Keratinocyte (primary cell): ENCODE measurements at regions not wholly inside any gene's neighbourhood (a gene's known extent, or its start where the extent isn't known, plus 50 kb on each side); places are given as distances from the start of the nearest gene placed in this dataset.

Source experiments
- DNase-seq: peaks from one replicate; pipeline ENCODE4 v3.0.0-alpha.2; 2011; ENCODE audit warnings: low read depth, missing footprints, low spot score
- FAIRE-seq: peaks from 2 replicates; lab custom pipeline; 2011; peaks lifted over from hg19 to GRCh38; lab: Jason Lieb, UNC
- H2AFZ ChIP-seq: 2 replicates; pipeline ENCODE4 v1.6.0; 2012; ENCODE audit warnings: low read length, control low read depth, inconsistent platforms; ENCODE audit not compliant: control insufficient read depth
- H3K27ac ChIP-seq: 2 replicates; pipeline ENCODE4 v1.5.1; 2011; ENCODE audit warnings: low read length; ENCODE audit not compliant: control insufficient read depth, insufficient read depth
- H3K27me3 ChIP-seq: 3 replicates; pipeline ENCODE4 v1.6.0; 2011; ENCODE audit warnings: low read length; ENCODE audit not compliant: control insufficient read depth, insufficient read depth; ENCODE audit errors: extremely low read depth
- H3K36me3 ChIP-seq, 2 experiments: 2 replicates in 1 of 2; 3 replicates in 1 of 2; pipeline ENCODE4 v1.5.1; 2011; ENCODE audit warnings: low read length in 2 of 2, mild to moderate bottlenecking in 1 of 2; ENCODE audit not compliant: control insufficient read depth in 2 of 2, insufficient read depth in 2 of 2; ENCODE audit errors: extremely low read depth in 1 of 2
- H3K4me1 ChIP-seq: 3 replicates; pipeline ENCODE4 v1.5.1; 2011; ENCODE audit warnings: low read length; ENCODE audit not compliant: control insufficient read depth, insufficient read depth; ENCODE audit errors: extremely low read depth
- H3K4me2 ChIP-seq: 3 replicates; pipeline ENCODE4 v1.6.0; 2011; ENCODE audit warnings: low read depth, low read length; ENCODE audit not compliant: control insufficient read depth, insufficient read depth; ENCODE audit errors: extremely low read depth
- H3K4me3 ChIP-seq, 3 experiments: fragments of 200-600 bp in 1 of 3; sonication (generic) in 1 of 3; 2 replicates in 2 of 3; 3 replicates in 1 of 3; pipeline ENCODE4 v1.5.1; 2011 to 2016; ENCODE audit warnings: low read length in 3 of 3, mild to moderate bottlenecking in 3 of 3, control low read depth in 2 of 3, inconsistent platforms in 1 of 3, low read depth in 1 of 3, mixed read lengths in 1 of 3, mixed run types in 1 of 3, moderate library complexity in 1 of 3; ENCODE audit not compliant: control insufficient read depth in 2 of 3, insufficient read depth in 2 of 3; ENCODE audit errors: extremely low read depth in 1 of 3
- H3K79me2 ChIP-seq: 2 replicates; pipeline ENCODE4 v1.6.0; 2012; ENCODE audit warnings: low read length; ENCODE audit not compliant: control insufficient read depth, insufficient read depth
- H3K9ac ChIP-seq: 3 replicates; pipeline ENCODE4 v1.6.0; 2011; ENCODE audit warnings: low read length; ENCODE audit not compliant: control insufficient read depth, insufficient read depth; ENCODE audit errors: extremely low read depth
- H3K9me1 ChIP-seq: 3 replicates; pipeline ENCODE4 v1.6.0; 2011; ENCODE audit warnings: low read length; ENCODE audit not compliant: control insufficient read depth, insufficient read depth; ENCODE audit errors: extremely low read depth
- H3K9me3 ChIP-seq: 2 replicates; pipeline ENCODE4 v1.5.1; 2012; ENCODE audit warnings: low read depth, low read length; ENCODE audit not compliant: control insufficient read depth
- H4K20me1 ChIP-seq: 3 replicates; pipeline ENCODE4 v1.6.0; 2011; ENCODE audit warnings: low read length; ENCODE audit not compliant: control insufficient read depth, insufficient read depth; ENCODE audit errors: extremely low read depth
- CTCF ChIP-seq, 3 experiments: IDR thresholded peaks in 1 of 3; conservative IDR thresholded peaks in 1 of 3; optimal IDR thresholded peaks in 1 of 3; 2 replicates in 2 of 3; 3 replicates in 1 of 3; pipeline versions ENCODE3 to v1.5.1; 2011; ENCODE audit warnings: low read length in 3 of 3, mild to moderate bottlenecking in 3 of 3, moderate library complexity in 2 of 3, control low read depth in 1 of 3, inconsistent platforms in 1 of 3; ENCODE audit not compliant: insufficient read depth in 2 of 3; ENCODE audit errors: extremely low read depth in 1 of 3
- EZH2 ChIP-seq: IDR thresholded peaks from one replicate; pipeline ENCODE4 v1.6.1; 2012; ENCODE audit warnings: inconsistent platforms, mild to moderate bottlenecking, low read length, moderate library complexity
- dilution Hi-C: fragments of 300-500 bp; cut with MboI; formaldehyde crosslinking; loops from one replicate; pipeline ENCODE4 v1.7.0; 2020; ENCODE audit warnings: low sequenced_read_pairs; ENCODE audit not compliant: extremely low pct_ligation_motif_present

DNA sequence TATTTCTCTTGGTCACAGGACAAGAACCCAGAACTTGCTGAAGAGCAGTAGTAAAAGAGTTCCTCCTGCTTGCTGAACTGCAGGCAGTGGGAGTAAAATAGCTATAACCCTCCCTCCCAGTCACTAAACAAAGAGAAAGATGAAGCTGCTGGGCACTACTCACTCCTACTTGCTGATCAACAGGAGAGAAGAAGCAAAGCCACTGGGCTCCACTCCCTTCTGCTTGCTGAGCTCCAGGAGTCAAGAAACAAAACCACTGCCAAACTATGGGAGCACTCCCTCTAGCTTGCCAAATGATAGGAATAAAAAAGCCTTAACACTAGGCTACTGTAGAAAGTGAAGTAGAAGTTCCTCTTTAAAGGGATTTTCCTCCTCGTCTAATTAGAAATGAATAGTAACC lies 155.3 kb downstream of the RASSF9 start:
- no peak for TF ChIP-seq EZH2
- TF ChIP-seq CTCF (optimal IDR thresholded peaks at IDR 0.05 in 1 of 3, IDR thresholded peaks at IDR 0.05 in 1 of 3, conservative IDR thresholded peaks at IDR 0.05 in 1 of 3; ENCODE audit: extremely low read depth in 1 of 3, insufficient read depth in 2 of 3, low read length in 3 of 3): no peak
- FAIRE-seq (no peak), DNase-seq (no peak)
- H3K9ac ChIP-seq: no peak overlapping the region
- H3K36me3 ChIP-seq: no peaks in the 10 kb centered on the region
- no peaks in the 10 kb centered on the region for H3K4me1 ChIP-seq
- dilution Hi-C loops: no loop called here
- no peak overlapping the region for H3K27ac ChIP-seq
- no peak overlapping the region for H3K4me2 ChIP-seq
- no peak overlapping the region for H2AFZ ChIP-seq
- H3K4me3 ChIP-seq: no peak overlapping the region
- no peaks in the 10 kb centered on the region for H4K20me1 ChIP-seq
- H3K9me3 ChIP-seq: peaks cover 4% of the 10 kb centered on the region
- H3K79me2 ChIP-seq: no peaks in the 10 kb centered on the region
- H3K9me1 ChIP-seq: no peaks in the 10 kb centered on the region
- no peaks in the 10 kb centered on the region for H3K27me3 ChIP-seq

DNA sequence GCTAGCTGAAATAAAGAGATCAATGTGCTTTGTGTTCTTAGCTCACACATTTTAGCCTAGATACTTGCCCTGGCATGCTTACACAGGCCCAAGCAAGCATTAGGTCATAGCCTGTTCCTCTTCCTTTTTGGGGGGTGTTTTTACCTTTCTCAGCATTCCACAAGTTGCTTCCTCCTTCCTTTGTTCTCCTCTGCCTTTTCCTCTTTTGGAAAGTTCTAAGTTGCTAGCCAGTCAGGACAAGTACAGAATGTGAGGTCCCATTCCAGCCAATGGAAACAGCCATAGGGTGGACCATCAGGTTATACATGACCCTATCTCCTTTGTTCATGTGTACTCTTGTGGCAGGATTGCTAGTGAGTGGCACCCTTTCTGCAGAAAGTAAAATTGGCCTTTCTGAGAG lies 154.9 kb downstream of the RASSF9 start:
- dilution Hi-C loops: no loop called here
- Histone ChIP-seq H4K20me1 (no peaks in the 10 kb centered on the region), H3K9ac (no peak overlapping the region), H3K27me3 (no peaks in the 10 kb centered on the region), H2AFZ (no peak overlapping the region), H3K4me1 (no peaks in the 10 kb centered on the region), H3K4me3 (no peak overlapping the region), H3K4me2 (no peak overlapping the region), H3K27ac (no peak overlapping the region), H3K79me2 (no peaks in the 10 kb centered on the region), H3K9me3 (peaks cover 4% of the 10 kb centered on the region), H3K36me3 (no peaks in the 10 kb centered on the region), H3K9me1 (no peaks in the 10 kb centered on the region)
- peak; percentile 36 for DNase-seq
- no peak for TF ChIP-seq CTCF (optimal IDR thresholded peaks at IDR 0.05 in 1 of 3, IDR thresholded peaks at IDR 0.05 in 1 of 3, conservative IDR thresholded peaks at IDR 0.05 in 1 of 3; ENCODE audit: extremely low read depth in 1 of 3, insufficient read depth in 2 of 3, low read length in 3 of 3)
- TF ChIP-seq EZH2: no peak
- peak; percentile 36 for FAIRE-seq
